GM21825 (cell line): ENCODE measurements at regions not wholly inside any gene's neighbourhood (a gene's known extent, or its start where the extent isn't known, plus 50 kb on each side); places are given as distances from the start of the nearest gene placed in this dataset.
"Not testable (repeated sequence)": the region's sequence is repeated elsewhere in the genome, so short reads cannot be mapped to it uniquely, and the experiment has no call there.

ENCODE experiments used
- ATAC-seq: cut with Tn5 transposase; IDR thresholded peaks from one replicate; pipeline ENCODE4 v1.9.1; 2021; ENCODE audit warnings: mild to moderate bottlenecking, moderate library complexity; ENCODE audit not compliant: unreplicated experiment

- ATAC-seq: no peak
These were observed 310.3 kb downstream of the THBS2 start for GRCh38 chr6:168943231-168943905.

GRCh38 chr6:168942646-168943045, 311.0 kb downstream of the THBS2 start:
- ATAC-seq: no peak

- no peak for ATAC-seq
These were observed 312.6 kb downstream of the THBS2 start for GRCh38 chr6:168941036-168941435.

DNA sequence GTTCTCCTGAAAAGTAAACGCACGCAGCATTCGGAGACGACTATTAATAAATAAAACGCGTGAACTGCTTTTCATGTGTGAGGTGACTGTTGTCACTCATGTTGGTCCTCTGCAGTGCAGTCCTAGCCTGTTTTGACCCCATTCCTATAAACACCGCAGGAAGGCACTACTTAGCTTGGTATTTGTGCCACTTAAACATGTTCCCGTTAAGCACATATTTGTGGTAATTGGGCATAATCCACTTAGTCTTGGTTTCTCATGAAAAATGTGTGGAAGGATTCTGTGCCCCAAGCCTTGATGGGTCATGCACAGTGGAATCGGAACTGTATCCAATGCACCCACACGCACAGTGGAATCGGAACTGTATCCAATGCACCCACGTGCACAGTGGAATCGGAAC, 313.9 kb downstream of the THBS2 start:
- no peak for ATAC-seq

DNA sequence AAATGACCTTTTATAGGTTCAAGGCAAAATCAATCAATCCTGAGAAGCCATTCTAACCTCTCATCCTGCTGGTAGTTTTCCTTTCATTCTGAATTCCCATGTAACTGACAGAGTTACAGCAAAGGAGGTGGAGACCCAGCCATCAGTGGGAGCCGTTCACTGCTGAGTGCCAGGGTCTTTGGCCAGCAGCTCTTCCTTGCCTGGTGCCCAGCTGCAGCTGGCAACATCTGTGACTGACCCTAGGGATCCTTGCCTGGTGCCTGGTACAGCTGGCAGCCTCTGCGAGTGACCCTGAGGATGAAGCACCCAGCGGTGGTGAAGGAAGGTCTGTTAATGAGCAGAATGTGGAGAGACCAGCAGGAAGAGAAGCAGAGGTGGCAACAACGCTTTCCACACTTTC, 314.6 kb downstream of the THBS2 start:
- ATAC-seq: no peak

DNA sequence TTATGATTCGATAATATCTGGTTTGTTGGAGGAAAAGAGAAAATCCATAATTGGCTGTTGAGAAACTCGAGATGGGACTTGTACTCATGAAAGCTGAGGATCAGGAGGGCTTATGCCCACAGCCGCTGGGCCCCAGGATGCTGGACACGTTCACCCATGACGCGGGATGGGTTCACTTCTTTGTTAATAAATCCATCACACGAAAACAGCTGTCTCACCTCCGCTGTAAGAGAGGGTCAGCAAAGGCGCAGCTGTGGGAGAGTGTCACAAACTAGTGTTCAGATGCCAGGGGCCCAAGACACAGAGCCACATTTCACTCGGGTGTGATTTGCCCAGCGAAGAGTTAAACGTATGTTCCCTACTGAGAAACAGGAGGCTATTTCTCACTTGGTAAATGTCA, 315.1 kb downstream of the THBS2 start:
- no peak for ATAC-seq

DNA sequence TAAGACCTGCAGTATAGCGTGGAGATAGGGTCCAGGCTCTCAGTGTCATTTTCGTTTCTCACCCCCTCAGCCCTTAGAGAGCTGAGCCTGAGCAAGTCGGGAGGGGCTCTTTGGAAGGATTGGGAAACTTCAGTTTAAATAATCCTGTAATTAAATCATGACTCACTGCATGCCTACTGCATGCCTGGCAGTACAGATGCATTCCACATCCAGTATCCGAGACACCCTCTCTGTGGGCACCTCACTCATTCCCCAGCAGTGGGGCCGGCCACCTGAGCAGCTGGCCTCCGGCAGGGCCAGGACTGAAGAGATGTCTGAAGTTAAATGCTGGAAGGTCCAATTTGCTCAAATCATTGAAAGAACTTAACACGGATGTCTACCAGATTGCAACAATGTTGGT, 316.6 kb downstream of the THBS2 start:
- no peak for ATAC-seq

DNA sequence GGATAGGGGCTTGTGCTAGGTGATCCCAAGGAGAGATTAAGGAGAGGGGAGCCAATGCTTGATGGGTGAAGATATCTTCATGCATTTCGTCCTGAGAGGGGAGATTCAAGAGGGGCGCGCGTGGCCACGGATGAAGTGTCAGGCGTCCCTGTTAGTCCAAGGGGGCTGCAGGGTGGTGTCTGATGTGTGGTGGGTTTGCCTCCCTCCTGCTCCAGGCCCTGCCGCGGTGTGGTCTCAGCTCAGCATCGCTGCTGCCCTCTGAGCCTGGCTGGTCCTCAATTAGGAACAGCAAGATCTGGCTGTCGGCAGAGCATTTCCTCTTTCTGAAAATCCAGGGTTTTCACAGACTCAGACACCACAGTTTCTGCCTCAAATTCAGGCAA, 318.0 kb downstream of the THBS2 start:
- no peak for ATAC-seq

DNA sequence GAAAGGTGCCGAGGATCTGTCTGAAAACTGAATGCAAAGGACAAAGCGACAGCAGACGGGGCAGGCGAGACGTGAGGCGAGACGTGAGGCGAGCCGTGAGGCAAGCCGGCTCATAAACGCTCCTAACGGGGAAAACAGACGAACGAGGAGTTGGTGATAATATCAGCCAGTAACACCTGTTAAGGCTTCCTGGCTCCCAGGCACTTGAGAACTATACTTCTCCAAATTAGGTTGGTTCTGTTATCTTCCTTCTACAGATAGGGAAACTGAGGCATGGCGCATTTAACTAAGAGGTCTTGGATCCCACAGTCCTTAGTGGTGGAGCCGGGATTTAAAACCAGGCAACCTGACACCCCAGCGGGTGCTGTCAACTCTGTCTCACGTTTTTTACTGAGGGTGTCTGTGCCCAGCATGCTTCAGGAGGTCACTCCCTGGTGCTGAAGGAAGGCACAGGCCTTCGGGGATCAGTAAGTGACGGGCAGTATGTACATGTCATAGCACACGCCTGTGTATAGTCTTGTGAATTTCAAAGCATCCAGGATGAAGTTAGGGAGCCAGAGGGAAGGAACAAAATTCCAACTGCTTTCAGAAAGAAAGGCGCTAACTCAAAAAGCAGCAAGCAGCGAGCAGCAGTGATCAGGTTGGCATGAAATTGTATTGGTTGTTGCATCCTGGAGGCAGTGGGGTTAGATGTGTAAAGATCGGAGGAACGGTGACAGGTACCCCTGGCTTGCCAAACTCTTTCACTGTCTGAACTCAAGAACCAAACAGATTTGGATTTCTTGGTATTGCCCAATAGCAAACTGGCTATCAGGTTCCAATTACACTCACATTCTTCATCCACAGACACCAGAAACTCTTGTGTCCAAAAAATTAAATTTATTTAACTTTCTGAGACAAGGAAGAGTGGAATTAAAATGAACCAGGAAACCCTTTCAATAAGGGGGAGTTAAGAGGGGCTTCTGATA, 318.7 kb downstream of the THBS2 start:
- ATAC-seq: no peak

- ATAC-seq: not testable (repeated sequence)
These were observed 321.5 kb downstream of the THBS2 start for GRCh38 chr6:168932171-168932570.

DNA sequence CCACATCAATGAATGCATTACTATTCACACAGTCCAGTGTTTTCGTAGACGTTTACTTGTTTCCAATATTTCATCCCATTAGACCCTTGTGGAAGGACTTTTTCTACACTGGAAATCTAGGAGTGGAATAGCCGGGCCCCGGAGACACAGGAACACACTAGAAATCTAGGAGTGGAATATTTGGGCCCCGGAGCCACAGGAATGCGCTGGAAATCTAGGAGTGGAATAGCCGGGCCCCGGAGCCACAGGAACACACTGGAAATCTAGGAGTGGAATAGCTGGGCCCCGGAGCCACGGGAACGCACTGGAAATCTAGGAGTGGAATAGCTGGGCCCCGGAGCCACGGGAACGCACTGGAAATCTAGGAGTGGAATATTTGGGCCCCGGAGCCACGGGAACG, 322.6 kb downstream of the THBS2 start:
- not testable (repeated sequence) for ATAC-seq

DNA sequence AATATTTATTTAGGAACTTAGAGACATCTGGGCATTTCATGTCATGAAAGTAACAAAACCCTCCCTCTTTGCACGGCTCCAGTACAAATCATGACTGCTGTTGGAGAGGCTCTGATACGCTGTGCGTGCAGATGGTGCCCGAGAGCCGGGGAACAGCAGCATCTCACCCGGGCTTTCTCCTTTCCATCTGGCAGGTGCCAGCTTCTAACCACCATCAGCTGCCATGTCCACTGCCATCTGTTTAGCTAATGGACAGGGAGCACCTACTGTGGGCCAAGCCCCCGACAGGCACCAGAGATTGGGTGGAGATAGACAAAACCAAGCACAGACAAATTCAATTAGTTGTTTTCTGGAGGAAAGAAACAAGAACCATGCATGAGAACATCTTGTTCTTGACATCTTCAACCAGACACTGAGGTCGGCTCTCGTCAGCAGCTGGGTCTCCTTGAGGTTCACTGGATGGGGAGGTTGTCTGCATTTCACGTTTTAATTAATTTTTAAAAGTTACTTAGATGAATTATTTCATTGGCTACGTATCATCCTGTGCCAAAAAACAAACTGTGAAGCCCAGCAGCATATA, 323.7 kb downstream of the THBS2 start:
- ATAC-seq: no peak

GRCh38 chr6:168928012-168928411, 325.6 kb downstream of the THBS2 start:
- ATAC-seq: no peak

- no peak for ATAC-seq
These were observed 326.6 kb downstream of the THBS2 start for GRCh38 chr6:168927026-168927425.

DNA sequence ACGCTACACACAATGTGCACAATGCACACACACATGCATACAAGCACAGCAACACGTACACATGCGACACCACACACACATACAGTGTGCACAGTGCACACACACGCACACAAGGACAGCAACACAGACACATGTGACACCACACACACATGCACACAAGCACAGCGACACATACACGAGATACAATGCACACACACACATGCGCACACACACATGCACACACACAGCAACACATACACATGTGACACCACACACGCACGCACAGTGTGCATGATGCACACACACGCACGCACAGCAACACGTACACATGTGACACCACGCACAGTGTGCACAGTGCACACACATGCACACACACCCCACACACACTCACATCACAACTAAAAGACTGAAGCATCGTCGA, 327.3 kb downstream of the THBS2 start:
- no peak for ATAC-seq

DNA sequence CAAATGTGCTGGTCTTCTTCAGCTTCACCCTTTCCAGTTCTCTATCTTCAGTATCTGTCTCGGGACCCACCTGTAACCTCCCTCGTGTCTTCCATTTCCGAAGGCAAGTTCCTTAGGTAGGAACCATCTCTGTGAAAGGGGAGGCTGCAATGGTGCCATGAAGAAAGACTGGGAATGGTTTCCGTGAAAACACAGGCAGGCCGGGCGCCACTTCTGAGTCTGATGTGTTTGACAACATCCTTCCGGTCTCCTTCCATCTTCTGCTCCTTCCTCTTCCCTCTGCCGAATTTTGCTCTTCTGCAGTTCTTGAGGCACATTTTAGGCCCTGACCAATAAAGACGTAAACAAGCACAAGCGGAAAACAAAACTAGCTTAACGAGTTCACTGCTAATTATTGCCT, 328.0 kb downstream of the THBS2 start:
- ATAC-seq: no peak

- ATAC-seq: no peak
These were observed 330.5 kb downstream of the THBS2 start for GRCh38 chr6:168923171-168923570.

GRCh38 chr6:168922436-168922835, 331.2 kb downstream of the THBS2 start:
- ATAC-seq: no peak

- ATAC-seq: no peak
These were observed 333.4 kb downstream of the THBS2 start for GRCh38 chr6:168920289-168920688.

DNA sequence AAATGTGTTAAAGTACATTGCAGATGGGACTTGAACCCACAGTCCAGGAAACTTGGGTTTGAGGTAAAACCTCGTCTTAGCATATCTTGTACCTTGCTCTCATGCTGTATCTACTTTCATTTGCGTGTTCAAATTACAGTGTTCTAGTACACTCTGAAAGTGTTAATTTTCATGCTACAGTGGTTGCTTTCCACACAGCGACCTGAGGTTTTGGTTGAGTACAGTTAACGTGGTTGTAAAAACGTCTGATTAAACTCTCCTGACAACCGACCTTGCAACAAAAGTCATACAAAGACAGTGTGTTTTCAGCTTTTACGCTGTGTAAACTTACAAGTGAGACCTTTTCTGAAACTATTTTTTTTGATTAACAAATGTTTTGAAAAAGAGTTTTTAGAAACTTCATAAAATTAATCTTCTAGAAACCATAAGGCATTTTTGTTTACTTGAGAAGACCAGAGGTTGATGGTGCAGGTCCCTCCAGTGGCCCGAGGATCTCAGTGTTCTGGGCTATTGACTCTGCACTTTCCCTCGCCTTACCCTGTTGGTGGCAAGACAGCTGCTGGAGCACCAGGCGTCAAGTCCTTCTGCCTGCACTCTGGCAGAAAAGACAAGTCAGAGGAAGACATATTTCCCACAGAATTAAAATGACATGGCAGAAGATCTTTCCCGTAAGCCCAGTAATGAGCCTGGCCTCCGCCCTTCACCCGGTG, 334.0 kb downstream of the THBS2 start:
- no peak for ATAC-seq

DNA sequence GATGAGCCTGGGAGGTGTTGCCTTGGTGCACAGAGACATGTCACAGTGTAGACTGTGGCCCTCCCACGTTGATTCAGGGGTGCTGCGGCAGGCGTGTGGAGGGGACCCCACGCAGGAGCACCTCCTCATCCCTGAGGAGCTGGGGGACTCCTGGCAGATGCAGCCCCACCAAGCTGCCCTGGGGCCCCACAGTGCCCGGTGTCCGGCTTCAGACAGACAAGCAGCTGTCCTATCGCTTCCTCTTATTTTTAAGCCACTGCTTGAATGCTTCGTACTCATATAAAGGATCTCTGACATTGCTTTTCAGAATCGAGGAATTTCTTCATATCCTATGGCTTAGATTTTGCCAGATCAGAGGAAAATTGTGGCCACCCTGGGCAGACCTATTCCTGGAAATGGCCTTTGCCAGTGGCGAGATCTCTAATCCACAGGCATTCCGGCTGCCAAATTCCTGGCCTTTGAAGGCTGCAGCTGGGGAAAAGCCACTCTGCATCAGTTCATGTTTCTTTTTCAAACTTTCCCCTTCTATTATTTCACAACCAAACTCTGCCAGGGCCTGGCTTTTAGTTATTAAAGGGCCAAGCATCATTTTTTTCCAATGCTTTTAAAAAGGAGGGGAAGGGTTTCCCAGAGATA, 337.0 kb downstream of the THBS2 start:
- no peak for ATAC-seq
